ENCODE measurements at regions not wholly inside any gene's neighbourhood (a gene's known extent, or its start where the extent isn't known, plus 50 kb on each side); places are given as distances from the start of the nearest gene placed in this dataset.

DNA sequence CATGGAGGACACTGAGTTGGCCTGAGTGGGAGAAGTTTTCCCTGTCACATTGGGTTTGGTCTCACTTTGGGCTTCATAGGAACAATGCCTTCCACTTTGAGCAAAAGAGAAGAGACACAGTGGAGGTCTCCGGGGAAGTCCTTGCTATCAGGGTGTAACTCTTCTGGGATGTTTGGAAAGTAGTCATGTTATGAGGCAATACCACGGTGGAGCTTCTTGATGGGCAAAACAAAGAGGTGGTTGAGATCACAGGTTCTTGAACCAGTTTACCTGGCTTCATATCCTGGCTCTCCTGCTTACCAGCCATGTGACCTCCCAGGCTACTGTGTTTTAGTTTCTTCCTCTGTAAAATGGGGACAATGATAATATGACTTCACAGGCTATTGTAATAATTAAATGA, 478.6 kb downstream of the SLC4A3 start (continued):
- TF ChIP-seq, protein P1, sequence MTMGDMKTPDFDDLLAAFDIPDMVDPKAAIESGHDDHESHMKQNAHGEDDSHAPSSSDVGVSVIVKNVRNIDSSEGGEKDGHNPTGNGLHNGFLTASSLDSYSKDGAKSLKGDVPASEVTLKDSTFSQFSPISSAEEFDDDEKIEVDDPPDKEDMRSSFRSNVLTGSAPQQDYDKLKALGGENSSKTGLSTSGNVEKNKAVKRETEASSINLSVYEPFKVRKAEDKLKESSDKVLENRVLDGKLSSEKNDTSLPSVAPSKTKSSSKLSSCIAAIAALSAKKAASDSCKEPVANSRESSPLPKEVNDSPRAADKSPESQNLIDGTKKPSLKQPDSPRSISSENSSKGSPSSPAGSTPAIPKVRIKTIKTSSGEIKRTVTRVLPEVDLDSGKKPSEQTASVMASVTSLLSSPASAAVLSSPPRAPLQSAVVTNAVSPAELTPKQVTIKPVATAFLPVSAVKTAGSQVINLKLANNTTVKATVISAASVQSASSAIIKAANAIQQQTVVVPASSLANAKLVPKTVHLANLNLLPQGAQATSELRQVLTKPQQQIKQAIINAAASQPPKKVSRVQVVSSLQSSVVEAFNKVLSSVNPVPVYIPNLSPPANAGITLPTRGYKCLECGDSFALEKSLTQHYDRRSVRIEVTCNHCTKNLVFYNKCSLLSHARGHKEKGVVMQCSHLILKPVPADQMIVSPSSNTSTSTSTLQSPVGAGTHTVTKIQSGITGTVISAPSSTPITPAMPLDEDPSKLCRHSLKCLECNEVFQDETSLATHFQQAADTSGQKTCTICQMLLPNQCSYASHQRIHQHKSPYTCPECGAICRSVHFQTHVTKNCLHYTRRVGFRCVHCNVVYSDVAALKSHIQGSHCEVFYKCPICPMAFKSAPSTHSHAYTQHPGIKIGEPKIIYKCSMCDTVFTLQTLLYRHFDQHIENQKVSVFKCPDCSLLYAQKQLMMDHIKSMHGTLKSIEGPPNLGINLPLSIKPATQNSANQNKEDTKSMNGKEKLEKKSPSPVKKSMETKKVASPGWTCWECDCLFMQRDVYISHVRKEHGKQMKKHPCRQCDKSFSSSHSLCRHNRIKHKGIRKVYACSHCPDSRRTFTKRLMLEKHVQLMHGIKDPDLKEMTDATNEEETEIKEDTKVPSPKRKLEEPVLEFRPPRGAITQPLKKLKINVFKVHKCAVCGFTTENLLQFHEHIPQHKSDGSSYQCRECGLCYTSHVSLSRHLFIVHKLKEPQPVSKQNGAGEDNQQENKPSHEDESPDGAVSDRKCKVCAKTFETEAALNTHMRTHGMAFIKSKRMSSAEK (CRISPR knock-in tag; IDR thresholded peaks at IDR 0.05; ENCODE audit: borderline replicate concordance), result no peak
- no peak for TF ChIP-seq ZMAT4 (CRISPR knock-in tag; IDR thresholded peaks at IDR 0.05)
- TF ChIP-seq PRRX2 (CRISPR knock-in tag; IDR thresholded peaks at IDR 0.05), result no peak
- no peak for TF ChIP-seq E2F5 (CRISPR knock-in tag; IDR thresholded peaks at IDR 0.05)
- no peak for TF ChIP-seq NFYB (CRISPR knock-in tag; conservative IDR thresholded peaks at IDR 0.05; ENCODE audit: low read depth)
- TF ChIP-seq STAT6 (CRISPR knock-in tag; conservative IDR thresholded peaks at IDR 0.05; ENCODE audit: low read depth), result no peak
- no peak for TF ChIP-seq GABPB1 (CRISPR knock-in tag; IDR thresholded peaks at IDR 0.05)
- TF ChIP-seq ZNF317 (CRISPR knock-in tag; IDR thresholded peaks at IDR 0.05; ENCODE audit: borderline replicate concordance, low read depth), result no peak

DNA sequence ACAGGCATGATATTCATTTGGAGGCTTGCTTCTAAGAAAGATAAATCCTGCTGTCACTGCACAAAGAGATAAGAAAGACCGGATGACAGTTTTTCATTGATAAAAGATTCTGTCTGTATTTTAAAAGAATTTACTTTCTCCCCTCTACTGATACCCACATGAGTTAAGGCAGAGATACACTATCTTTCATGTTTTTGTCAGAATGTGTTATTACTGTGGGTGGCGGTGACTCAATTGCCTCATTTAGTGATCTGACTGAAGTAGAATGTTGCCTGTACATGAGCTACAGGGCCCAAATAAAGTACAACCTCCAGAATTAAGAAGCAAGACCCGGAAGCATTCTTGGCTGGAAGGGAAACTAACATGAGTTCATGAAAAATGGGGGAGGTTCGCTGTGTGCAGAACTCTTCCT, 480.0 kb downstream of the SLC4A3 start:
- Mint-ChIP-seq H3K36me3 (no peaks in the 10 kb centered on the region), H3K27ac (no peak overlapping the region), H3K27me3 (ENCODE audit: low read depth) (no peaks in the 10 kb centered on the region; the same call in 1 of the 2 replicates), H3K9me3 (no peaks in the 10 kb centered on the region), H3K4me1 (no peaks in the 10 kb centered on the region; the same call in 1 of the 2 replicates), H3K4me3 (no peak overlapping the region)
- TF ChIP-seq CDX4 (CRISPR knock-in tag; IDR thresholded peaks at IDR 0.05; ENCODE audit: borderline replicate concordance) (no peak), MAX (CRISPR knock-in tag; IDR thresholded peaks at IDR 0.05) (no peak), ZNF219 (CRISPR knock-in tag; IDR thresholded peaks at IDR 0.05; ENCODE audit: borderline replicate concordance) (no peak), ZNF317 (CRISPR knock-in tag; IDR thresholded peaks at IDR 0.05; ENCODE audit: borderline replicate concordance, low read depth) (no peak), MXD4 (CRISPR knock-in tag; IDR thresholded peaks at IDR 0.05; ENCODE audit: borderline replicate concordance) (no peak), E2F5 (CRISPR knock-in tag; IDR thresholded peaks at IDR 0.05) (no peak), CREB1 (CRISPR knock-in tag; IDR thresholded peaks at IDR 0.05) (no peak), EMX1 (CRISPR knock-in tag; IDR thresholded peaks at IDR 0.05) (no peak), NR1H2 (CRISPR knock-in tag; IDR thresholded peaks at IDR 0.05) (no peak), TP53 (CRISPR knock-in tag; IDR thresholded peaks at IDR 0.05) (no peak)
- TF ChIP-seq, protein P2, sequence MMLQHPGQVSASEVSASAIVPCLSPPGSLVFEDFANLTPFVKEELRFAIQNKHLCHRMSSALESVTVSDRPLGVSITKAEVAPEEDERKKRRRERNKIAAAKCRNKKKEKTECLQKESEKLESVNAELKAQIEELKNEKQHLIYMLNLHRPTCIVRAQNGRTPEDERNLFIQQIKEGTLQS (CRISPR knock-in tag; conservative IDR thresholded peaks at IDR 0.05), result no peak
- TF ChIP-seq, protein P3, sequence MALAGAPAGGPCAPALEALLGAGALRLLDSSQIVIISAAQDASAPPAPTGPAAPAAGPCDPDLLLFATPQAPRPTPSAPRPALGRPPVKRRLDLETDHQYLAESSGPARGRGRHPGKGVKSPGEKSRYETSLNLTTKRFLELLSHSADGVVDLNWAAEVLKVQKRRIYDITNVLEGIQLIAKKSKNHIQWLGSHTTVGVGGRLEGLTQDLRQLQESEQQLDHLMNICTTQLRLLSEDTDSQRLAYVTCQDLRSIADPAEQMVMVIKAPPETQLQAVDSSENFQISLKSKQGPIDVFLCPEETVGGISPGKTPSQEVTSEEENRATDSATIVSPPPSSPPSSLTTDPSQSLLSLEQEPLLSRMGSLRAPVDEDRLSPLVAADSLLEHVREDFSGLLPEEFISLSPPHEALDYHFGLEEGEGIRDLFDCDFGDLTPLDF (CRISPR knock-in tag; IDR thresholded peaks at IDR 0.05), result no peak
- ChIA-PET CTCF (no interaction called here), POLR2A (no interaction called here)
- DNase-seq (ENCODE audit: low spot score) (no peak), ATAC-seq (no peak)

Data from WTC11 (cell line).